ENCODE measurements at regions not wholly inside any gene's neighbourhood (a gene's known extent, or its start where the extent isn't known, plus 50 kb on each side); places are given as distances from the start of the nearest gene placed in this dataset.

DNA sequence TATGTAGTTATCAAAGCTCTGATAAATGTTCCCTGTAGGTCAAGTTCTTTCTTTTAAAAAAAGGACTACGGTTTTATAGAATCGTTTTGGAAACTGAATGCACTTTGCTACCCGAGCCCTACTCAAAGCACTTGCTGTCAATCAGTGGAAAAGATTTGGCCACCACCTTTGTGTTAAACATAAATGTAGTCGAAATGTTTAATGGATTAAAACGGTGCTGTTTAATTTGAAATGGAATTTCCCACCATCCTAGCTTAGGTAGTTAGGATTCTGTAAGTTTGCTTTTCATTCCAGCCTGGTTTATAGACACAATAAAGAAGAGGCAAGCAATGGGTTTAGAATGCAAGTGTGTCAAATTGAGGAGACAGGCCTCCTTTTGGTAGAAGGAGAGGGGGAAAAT, 69.4 kb upstream of the MMADHC start:
- no peaks in the 10 kb centered on the region for H3K4me1 Mint-ChIP-seq (ENCODE audit: low read depth)
- DNase-seq (ENCODE audit: low spot score) = no peak
- no peak overlapping the region for H3K4me3 Mint-ChIP-seq (ENCODE audit: low read depth)
- H3K27ac Mint-ChIP-seq = no peak overlapping the region
- no peaks in the 10 kb centered on the region for H3K9me3 Mint-ChIP-seq
- no peaks in the 10 kb centered on the region for H3K36me3 Mint-ChIP-seq (ENCODE audit: low read depth)
- intact Hi-C loops (cut with micrococcal nuclease) = no loop called here
- H3K27me3 Mint-ChIP-seq (ENCODE audit: low read depth) = no peaks in the 10 kb centered on the region

DNA sequence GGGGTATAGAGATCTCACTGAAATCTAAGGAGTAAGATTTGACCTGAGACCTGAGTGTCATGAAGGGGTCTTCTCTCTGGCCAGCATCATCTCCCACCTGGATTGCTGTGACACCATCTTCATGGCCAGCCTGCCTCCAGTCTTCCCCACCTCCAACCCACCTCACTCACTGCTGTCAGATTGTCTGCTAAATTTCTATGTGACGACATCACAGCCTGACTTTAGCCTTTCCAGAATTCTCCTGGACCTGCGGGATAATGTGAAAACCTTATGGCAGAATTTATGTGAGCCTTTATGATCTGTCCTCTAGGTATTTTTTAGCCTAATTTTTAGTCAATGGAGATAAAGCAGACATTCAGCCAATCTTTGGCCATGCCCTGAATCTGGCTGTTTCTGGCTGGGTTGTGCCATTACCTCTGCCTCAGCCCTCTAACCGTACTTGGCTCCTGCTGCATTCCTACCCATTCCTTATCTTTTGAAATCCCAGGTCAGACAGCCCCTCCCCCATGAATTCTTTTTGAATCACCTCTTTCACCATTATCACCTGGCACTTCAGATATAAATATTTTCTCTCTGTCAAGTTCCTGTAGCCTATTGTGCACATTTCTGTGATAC, 66.4 kb upstream of the MMADHC start:
- intact Hi-C loops (cut with micrococcal nuclease) = no loop called here
- H3K9me3 Mint-ChIP-seq = no peaks in the 10 kb centered on the region
- H3K4me3 Mint-ChIP-seq (ENCODE audit: low read depth) = no peak overlapping the region
- no peak overlapping the region for H3K27ac Mint-ChIP-seq
- H3K4me1 Mint-ChIP-seq (ENCODE audit: low read depth) = no peaks in the 10 kb centered on the region
- H3K36me3 Mint-ChIP-seq (ENCODE audit: low read depth) = no peaks in the 10 kb centered on the region
- no peak for DNase-seq (ENCODE audit: low spot score)
- H3K27me3 Mint-ChIP-seq (ENCODE audit: low read depth) = no peaks in the 10 kb centered on the region

DNA sequence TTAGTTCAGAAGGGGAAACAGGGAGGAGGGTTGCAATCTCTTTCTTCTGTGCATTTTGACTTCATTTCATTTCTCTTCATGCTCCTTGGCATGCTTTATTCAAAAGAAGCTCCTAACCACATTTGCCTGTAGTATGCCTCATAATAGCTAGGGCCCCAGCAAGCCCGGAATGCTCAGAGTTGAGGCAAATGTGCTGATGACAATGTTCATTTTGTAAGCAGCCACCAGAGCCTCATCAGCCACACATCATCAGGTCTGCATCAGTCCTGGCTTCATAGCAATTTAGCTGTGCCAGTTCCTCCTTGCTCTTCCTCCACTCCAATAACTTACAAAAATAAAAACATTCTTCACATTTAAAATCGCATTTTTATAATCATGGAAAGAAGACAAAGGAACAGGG, 65.4 kb upstream of the MMADHC start:
- intact Hi-C loops (cut with micrococcal nuclease) = no loop called here
- no peaks in the 10 kb centered on the region for H3K27me3 Mint-ChIP-seq (ENCODE audit: low read depth)
- H3K27ac Mint-ChIP-seq = no peak overlapping the region
- H3K9me3 Mint-ChIP-seq = no peaks in the 10 kb centered on the region
- DNase-seq (ENCODE audit: low spot score) = no peak
- H3K36me3 Mint-ChIP-seq (ENCODE audit: low read depth) = no peaks in the 10 kb centered on the region
- no peaks in the 10 kb centered on the region for H3K4me1 Mint-ChIP-seq (ENCODE audit: low read depth)
- H3K4me3 Mint-ChIP-seq (ENCODE audit: low read depth) = no peak overlapping the region

DNA sequence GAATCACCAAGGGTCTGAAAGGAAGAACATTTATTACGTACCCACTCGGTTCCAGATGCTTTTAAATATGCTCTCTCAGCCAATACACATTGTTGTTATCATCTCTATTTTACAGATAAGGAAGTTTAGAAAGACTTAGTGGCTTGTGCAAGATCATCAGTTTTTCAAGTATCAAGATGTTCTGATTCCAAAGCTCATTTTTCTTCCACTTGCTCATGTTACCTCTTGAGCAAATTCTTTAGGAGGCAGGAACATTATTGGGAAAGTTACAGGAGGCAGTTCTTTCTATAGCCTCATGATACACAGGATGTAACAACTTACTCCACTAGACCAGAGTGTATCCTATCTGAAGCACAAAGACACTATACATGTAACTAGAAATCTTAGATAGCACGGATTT, 65.0 kb upstream of the MMADHC start:
- no peaks in the 10 kb centered on the region for H3K4me1 Mint-ChIP-seq (ENCODE audit: low read depth)
- no peaks in the 10 kb centered on the region for H3K27me3 Mint-ChIP-seq (ENCODE audit: low read depth)
- no peak for DNase-seq (ENCODE audit: low spot score)
- no peaks in the 10 kb centered on the region for H3K9me3 Mint-ChIP-seq
- no peak overlapping the region for H3K27ac Mint-ChIP-seq
- no peak overlapping the region for H3K4me3 Mint-ChIP-seq (ENCODE audit: low read depth)
- intact Hi-C loops (cut with micrococcal nuclease) = no loop called here
- no peaks in the 10 kb centered on the region for H3K36me3 Mint-ChIP-seq (ENCODE audit: low read depth)

DNA sequence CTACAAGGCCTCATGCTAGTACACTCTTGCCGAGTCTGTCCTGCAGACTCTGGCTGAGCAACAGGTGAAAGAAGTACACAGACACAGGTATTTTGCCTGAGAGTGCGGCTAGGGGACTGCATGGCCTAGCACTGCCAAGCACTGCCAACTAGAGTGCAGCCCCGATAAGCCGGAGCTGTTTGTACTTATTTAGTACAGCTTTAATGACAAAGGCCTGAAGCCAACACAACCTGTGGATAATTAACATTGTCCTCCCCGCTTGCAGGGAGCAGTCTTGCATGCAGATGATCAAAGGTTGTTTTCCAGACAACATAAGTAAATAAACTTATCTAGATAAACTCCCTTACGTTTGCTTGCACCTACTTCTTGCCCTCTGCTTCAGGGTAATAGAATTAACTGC, 63.7 kb upstream of the MMADHC start:
- no peak for DNase-seq (ENCODE audit: low spot score)
- no peak overlapping the region for H3K4me3 Mint-ChIP-seq (ENCODE audit: low read depth)
- H3K27me3 Mint-ChIP-seq (ENCODE audit: low read depth) = no peaks in the 10 kb centered on the region
- H3K9me3 Mint-ChIP-seq = no peaks in the 10 kb centered on the region
- intact Hi-C loops (cut with micrococcal nuclease) = no loop called here
- H3K36me3 Mint-ChIP-seq (ENCODE audit: low read depth) = no peaks in the 10 kb centered on the region
- H3K4me1 Mint-ChIP-seq (ENCODE audit: low read depth) = no peaks in the 10 kb centered on the region
- H3K27ac Mint-ChIP-seq = no peak overlapping the region

DNA sequence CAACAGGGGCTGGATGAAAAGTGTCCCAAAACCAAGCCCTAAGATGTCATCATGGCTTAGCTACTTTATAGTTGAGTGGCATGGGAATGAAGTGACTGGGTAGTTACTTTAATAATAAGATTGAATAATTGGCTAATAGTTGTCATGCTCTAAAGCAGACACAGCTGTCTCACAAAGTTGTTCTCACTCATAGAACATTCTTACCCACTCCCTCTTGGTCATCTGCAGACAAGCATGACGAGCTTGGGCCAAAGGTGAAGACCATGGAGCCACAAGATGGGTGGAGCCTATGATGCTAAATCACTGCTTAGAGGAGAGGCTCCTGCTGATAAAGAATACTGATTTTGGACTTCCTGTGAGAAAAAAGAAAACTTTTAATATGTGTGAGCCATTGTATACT, 62.4 kb upstream of the MMADHC start:
- Mint-ChIP-seq H3K4me1 (ENCODE audit: low read depth) (no peaks in the 10 kb centered on the region), H3K27me3 (ENCODE audit: low read depth) (no peaks in the 10 kb centered on the region), H3K27ac (no peak overlapping the region), H3K4me3 (ENCODE audit: low read depth) (no peak overlapping the region), H3K36me3 (ENCODE audit: low read depth) (no peaks in the 10 kb centered on the region), H3K9me3 (no peaks in the 10 kb centered on the region)
- no peak for DNase-seq (ENCODE audit: low spot score)
- intact Hi-C loops (cut with micrococcal nuclease) = no loop called here

DNA sequence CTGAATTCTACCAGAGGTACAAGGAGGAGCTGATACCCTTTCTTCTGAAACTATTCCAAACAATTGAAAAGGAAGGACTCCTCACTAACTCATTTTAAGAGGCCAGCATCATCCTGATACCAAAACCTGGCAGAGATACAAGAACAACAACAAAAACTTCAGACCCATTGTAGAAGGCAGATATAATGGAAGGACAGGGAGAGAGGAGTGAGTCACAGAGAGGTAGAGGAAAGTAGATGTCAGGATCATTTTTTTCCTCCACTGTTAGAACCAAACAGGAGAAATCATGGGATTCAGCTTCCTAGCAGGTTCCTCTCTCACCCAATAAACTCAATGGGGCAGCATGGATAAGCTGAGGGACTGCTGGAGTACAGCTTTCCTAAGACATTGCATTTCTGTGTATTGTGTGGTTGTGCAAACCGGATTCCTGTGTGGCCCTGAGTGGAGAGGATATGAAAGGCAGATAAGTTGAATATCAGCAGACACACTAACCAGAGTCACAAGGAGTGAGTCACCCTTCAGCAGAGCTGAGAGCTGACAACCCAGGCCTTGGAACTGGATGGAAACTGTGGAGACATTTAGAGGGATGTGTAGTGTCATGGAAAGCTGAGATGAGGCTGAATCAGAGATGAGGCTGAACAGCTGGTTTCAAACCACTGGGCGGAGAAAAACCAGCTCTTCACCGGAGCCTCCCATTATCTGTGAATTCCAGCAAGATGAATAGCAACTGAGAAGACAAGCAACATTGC, 60.9 kb upstream of the MMADHC start:
- Mint-ChIP-seq H3K36me3 (ENCODE audit: low read depth) (no peaks in the 10 kb centered on the region), H3K27me3 (ENCODE audit: low read depth) (no peaks in the 10 kb centered on the region), H3K4me3 (ENCODE audit: low read depth) (no peak overlapping the region), H3K9me3 (no peaks in the 10 kb centered on the region), H3K4me1 (ENCODE audit: low read depth) (no peaks in the 10 kb centered on the region), H3K27ac (no peak overlapping the region)
- intact Hi-C loops (cut with micrococcal nuclease) = no loop called here
- no peak for DNase-seq (ENCODE audit: low spot score)

DNA sequence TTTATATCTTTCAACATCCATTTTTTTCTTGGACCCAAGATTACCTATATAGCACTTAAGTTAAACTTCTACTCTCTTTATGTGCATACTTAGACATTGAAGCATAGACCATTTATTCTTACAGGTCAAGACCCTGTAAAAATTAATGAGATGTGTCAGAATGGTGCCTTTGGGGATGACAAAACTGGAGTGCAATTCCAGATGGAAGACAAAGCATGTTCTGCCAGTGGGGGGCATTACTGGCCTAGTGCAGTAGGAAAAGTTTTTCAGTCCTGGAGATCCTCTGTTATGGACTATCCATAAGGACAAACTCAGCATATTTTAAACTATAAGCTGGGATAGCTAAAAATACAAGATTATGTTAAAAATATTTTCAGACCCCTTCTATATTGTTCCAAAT, 57.8 kb upstream of the MMADHC start:
- no peaks in the 10 kb centered on the region for H3K4me1 Mint-ChIP-seq (ENCODE audit: low read depth)
- intact Hi-C loops (cut with micrococcal nuclease) = no loop called here
- H3K27ac Mint-ChIP-seq = no peak overlapping the region
- no peaks in the 10 kb centered on the region for H3K27me3 Mint-ChIP-seq (ENCODE audit: low read depth)
- H3K36me3 Mint-ChIP-seq (ENCODE audit: low read depth) = no peaks in the 10 kb centered on the region
- H3K4me3 Mint-ChIP-seq (ENCODE audit: low read depth) = no peak overlapping the region
- DNase-seq (ENCODE audit: low spot score) = no peak
- no peaks in the 10 kb centered on the region for H3K9me3 Mint-ChIP-seq

Measured in activated T-helper 2 cell treated with anti-CD3 and anti-CD28 coated beads, Interferon-gamma antibody, Interleukin-2, Interleukin-4, amounts not matched to agents 10 μg/mL and 5 μg/mL and 100 μg/mL, durations not matched to agents 14 hours and 24 hours and 36 hours (primary cell).